ENCODE measurements at regions not wholly inside any gene's neighbourhood (a gene's known extent, or its start where the extent isn't known, plus 50 kb on each side); places are given as distances from the start of the nearest gene placed in this dataset.

- DNase-seq = no peak
Observed at GRCh38 chr13:77988355-77988754, 69.7 kb upstream of the EDNRB start.

GRCh38 chr13:77986713-77987112 is 68.1 kb upstream of the EDNRB start:
- no peak for DNase-seq

- no peak for DNase-seq
Observed at GRCh38 chr13:77985866-77986636, 67.4 kb upstream of the EDNRB start.

- DNase-seq = no peak
Observed at GRCh38 chr13:77981281-77981881, 62.8 kb upstream of the EDNRB start.

- no peak for DNase-seq
Observed at GRCh38 chr13:77980592-77980991, 62.0 kb upstream of the EDNRB start.

GRCh38 chr13:77979721-77980385 is 61.2 kb upstream of the EDNRB start:
- DNase-seq = no peak

- DNase-seq = no peak
Observed at GRCh38 chr13:77975358-77976042, 56.9 kb upstream of the EDNRB start.

- DNase-seq = no peak
Observed at GRCh38 chr13:77969299-77969698, 50.7 kb upstream of the EDNRB start.
